Astrocyte (in vitro differentiated cells and primary cell): ENCODE measurements at regions not wholly inside any gene's neighbourhood (a gene's known extent, or its start where the extent isn't known, plus 50 kb on each side); places are given as distances from the start of the nearest gene placed in this dataset.

ENCODE experiments used
- DNase-seq: peaks from one replicate; pipeline ENCODE4 v3.0.0-alpha.2; 2010; ENCODE audit warnings: low read depth
- FAIRE-seq: peaks from 2 replicates; lab custom pipeline; 2011; peaks lifted over from hg19 to GRCh38; lab: Jason Lieb, UNC
- H2AFZ ChIP-seq: 2 replicates; pipeline ENCODE4 v1.6.0; 2012; ENCODE audit warnings: low read depth, low read length, inconsistent platforms
- H3K27ac ChIP-seq: 2 replicates; pipeline ENCODE4 v1.5.1; 2011; ENCODE audit warnings: low read depth, low read length, inconsistent platforms
- H3K27me3 ChIP-seq: 2 replicates; pipeline ENCODE4 v1.6.0; 2011; ENCODE audit warnings: low read length, inconsistent platforms; ENCODE audit not compliant: insufficient read depth
- H3K36me3 ChIP-seq: 2 replicates; pipeline ENCODE4 v1.5.1; 2011; ENCODE audit warnings: low read length, inconsistent platforms; ENCODE audit not compliant: insufficient read depth
- H3K4me1 ChIP-seq: 2 replicates; pipeline ENCODE4 v1.5.1; 2011; ENCODE audit warnings: low read length, inconsistent platforms; ENCODE audit not compliant: insufficient read depth
- H3K4me2 ChIP-seq: 2 replicates; pipeline ENCODE4 v1.6.0; 2012; ENCODE audit warnings: low read length, inconsistent platforms
- H3K4me3 ChIP-seq: 2 replicates; pipeline ENCODE4 v1.5.1; 2011; ENCODE audit warnings: low read depth, mild to moderate bottlenecking, low read length, inconsistent platforms; ENCODE audit not compliant: insufficient read depth
- H3K79me2 ChIP-seq: 2 replicates; pipeline ENCODE4 v1.6.0; 2012; ENCODE audit warnings: mild to moderate bottlenecking, low read length, inconsistent platforms; ENCODE audit not compliant: insufficient read depth
- H3K9ac ChIP-seq: 2 replicates; pipeline ENCODE4 v1.6.0; 2012; ENCODE audit warnings: mild to moderate bottlenecking, low read length, inconsistent platforms
- H3K9me3 ChIP-seq: 2 replicates; pipeline ENCODE4 v1.5.1; 2012; ENCODE audit warnings: low read depth, mild to moderate bottlenecking, low read length, inconsistent platforms; ENCODE audit not compliant: insufficient read depth
- H4K20me1 ChIP-seq: 2 replicates; pipeline ENCODE4 v1.6.0; 2012; ENCODE audit warnings: low read length, inconsistent platforms; ENCODE audit not compliant: insufficient read depth
- H3K27ac Mint-ChIP-seq: one replicate; pipeline ENCODE4 v1.8.0; 2021; ENCODE audit warnings: mild to moderate bottlenecking, mixed read lengths; ENCODE audit not compliant: unreplicated experiment
- H3K27me3 Mint-ChIP-seq: one replicate; pipeline ENCODE4 v1.8.0; 2021; ENCODE audit warnings: low read depth, mixed read lengths; ENCODE audit not compliant: unreplicated experiment
- H3K36me3 Mint-ChIP-seq: one replicate; pipeline ENCODE4 v1.8.0; 2021; ENCODE audit warnings: low read depth, mixed read lengths; ENCODE audit not compliant: unreplicated experiment
- H3K4me1 Mint-ChIP-seq: one replicate; pipeline ENCODE4 v1.8.0; 2021; ENCODE audit warnings: low read depth, mixed read lengths; ENCODE audit not compliant: unreplicated experiment
- H3K4me3 Mint-ChIP-seq: one replicate; pipeline ENCODE4 v1.8.0; 2021; ENCODE audit warnings: mild to moderate bottlenecking, moderate library complexity, mixed read lengths; ENCODE audit not compliant: unreplicated experiment
- H3K9me3 Mint-ChIP-seq: one replicate; pipeline ENCODE4 v1.8.0; 2021; ENCODE audit warnings: mild to moderate bottlenecking, mixed read lengths; ENCODE audit not compliant: unreplicated experiment
- CTCF ChIP-seq: IDR thresholded peaks from 2 replicates; pipeline ENCODE4 v1.5.1; 2011; ENCODE audit warnings: low read depth, mild to moderate bottlenecking, inconsistent platforms, low read length, moderate library complexity; ENCODE audit not compliant: insufficient read depth
- EZH2 ChIP-seq: IDR thresholded peaks from 2 replicates; pipeline ENCODE4 v1.6.1; 2012; ENCODE audit warnings: mild to moderate bottlenecking, low read length, inconsistent platforms; ENCODE audit not compliant: insufficient read depth

GRCh38 chr4:13309751-13310150, 174.4 kb downstream of the RAB28 start:
- H3K27me3 ChIP-seq, result no peaks in the 10 kb centered on the region
- H3K36me3 Mint-ChIP-seq, result no peaks in the 10 kb centered on the region
- no peaks in the 10 kb centered on the region for H4K20me1 ChIP-seq
- FAIRE-seq, result no peak
- H3K79me2 ChIP-seq, result no peaks in the 10 kb centered on the region
- TF ChIP-seq CTCF (no peak), EZH2 (no peak)
- no peak for DNase-seq
- H3K4me1 ChIP-seq, result peaks cover 2% of the 10 kb centered on the region
- no peak overlapping the region for H2AFZ ChIP-seq
- H3K9me3 ChIP-seq, result no peaks in the 10 kb centered on the region
- no peaks in the 10 kb centered on the region for H3K27me3 Mint-ChIP-seq
- no peak overlapping the region for H3K9ac ChIP-seq
- H3K36me3 ChIP-seq, result no peaks in the 10 kb centered on the region
- no peak overlapping the region for H3K27ac Mint-ChIP-seq
- no peak overlapping the region for H3K27ac ChIP-seq
- no peaks in the 10 kb centered on the region for H3K4me1 Mint-ChIP-seq
- no peaks in the 10 kb centered on the region for H3K9me3 Mint-ChIP-seq
- no peak overlapping the region for H3K4me3 Mint-ChIP-seq
- no peak overlapping the region for H3K4me2 ChIP-seq
- H3K4me3 ChIP-seq, result no peak overlapping the region

- Mint-ChIP-seq H3K36me3 (no peaks in the 10 kb centered on the region), H3K9me3 (peaks cover 2% of the 10 kb centered on the region), H3K27ac (no peak overlapping the region), H3K4me3 (no peak overlapping the region), H3K27me3 (no peaks in the 10 kb centered on the region), H3K4me1 (no peaks in the 10 kb centered on the region)
- H4K20me1 ChIP-seq, result no peaks in the 10 kb centered on the region
- no peak overlapping the region for H3K4me2 ChIP-seq
- no peaks in the 10 kb centered on the region for H3K36me3 ChIP-seq
- H2AFZ ChIP-seq, result no peak overlapping the region
- no peak overlapping the region for H3K9ac ChIP-seq
- no peak for DNase-seq
- TF ChIP-seq EZH2 (no peak), CTCF (no peak)
- H3K4me1 ChIP-seq, result peaks cover 2% of the 10 kb centered on the region
- no peak overlapping the region for H3K4me3 ChIP-seq
- no peak overlapping the region for H3K27ac ChIP-seq
- no peaks in the 10 kb centered on the region for H3K9me3 ChIP-seq
- no peak for FAIRE-seq
- H3K27me3 ChIP-seq, result no peaks in the 10 kb centered on the region
- no peaks in the 10 kb centered on the region for H3K79me2 ChIP-seq
Observed at GRCh38 chr4:13306356-13306755, 177.8 kb downstream of the RAB28 start.

- H3K36me3 Mint-ChIP-seq, result peaks cover 12% of the 10 kb centered on the region
- Histone ChIP-seq H4K20me1 (no peaks in the 10 kb centered on the region), H3K36me3 (no peaks in the 10 kb centered on the region), H3K27me3 (no peaks in the 10 kb centered on the region), H3K27ac (no peak overlapping the region), H3K9ac (no peak overlapping the region), H3K9me3 (no peaks in the 10 kb centered on the region), H3K79me2 (no peaks in the 10 kb centered on the region), H3K4me3 (no peak overlapping the region), H3K4me2 (no peak overlapping the region), H3K4me1 (no peaks in the 10 kb centered on the region), H2AFZ (no peak overlapping the region)
- no peak overlapping the region for H3K27ac Mint-ChIP-seq
- DNase-seq (no peak), FAIRE-seq (no peak)
- H3K4me3 Mint-ChIP-seq, result no peak overlapping the region
- no peaks in the 10 kb centered on the region for H3K4me1 Mint-ChIP-seq
- H3K27me3 Mint-ChIP-seq, result no peaks in the 10 kb centered on the region
- TF ChIP-seq EZH2 (no peak), CTCF (no peak)
- peaks cover 7% of the 10 kb centered on the region for H3K9me3 Mint-ChIP-seq
Observed at GRCh38 chr4:13302876-13303275, 181.3 kb downstream of the RAB28 start.
